GM12865 (cell line): ENCODE measurements at regions not wholly inside any gene's neighbourhood (a gene's known extent, or its start where the extent isn't known, plus 50 kb on each side); places are given as distances from the start of the nearest gene placed in this dataset.

Experiments used
- DNase-seq: peaks from one replicate; pipeline ENCODE4 v3.0.0; 2010; ENCODE audit warnings: low read depth
- H3K4me3 ChIP-seq: 2 replicates; pipeline ENCODE4 v1.5.1; 2011; ENCODE audit warnings: mild to moderate bottlenecking, low read depth, low read length, control low read depth
- TF ChIP-seq, protein P1 (sequence below): IDR thresholded peaks from 2 replicates; pipeline ENCODE4 v1.5.1; 2011; ENCODE audit warnings: low read length, control low read depth, low read depth, inconsistent platforms; ENCODE audit not compliant: insufficient read depth; ENCODE audit errors: missing control alignments

GRCh38 chr16:52077607-52078006 is 469.3 kb downstream of the TOX3 start:
- DNase-seq, result no peak
- TF ChIP-seq, protein P1, sequence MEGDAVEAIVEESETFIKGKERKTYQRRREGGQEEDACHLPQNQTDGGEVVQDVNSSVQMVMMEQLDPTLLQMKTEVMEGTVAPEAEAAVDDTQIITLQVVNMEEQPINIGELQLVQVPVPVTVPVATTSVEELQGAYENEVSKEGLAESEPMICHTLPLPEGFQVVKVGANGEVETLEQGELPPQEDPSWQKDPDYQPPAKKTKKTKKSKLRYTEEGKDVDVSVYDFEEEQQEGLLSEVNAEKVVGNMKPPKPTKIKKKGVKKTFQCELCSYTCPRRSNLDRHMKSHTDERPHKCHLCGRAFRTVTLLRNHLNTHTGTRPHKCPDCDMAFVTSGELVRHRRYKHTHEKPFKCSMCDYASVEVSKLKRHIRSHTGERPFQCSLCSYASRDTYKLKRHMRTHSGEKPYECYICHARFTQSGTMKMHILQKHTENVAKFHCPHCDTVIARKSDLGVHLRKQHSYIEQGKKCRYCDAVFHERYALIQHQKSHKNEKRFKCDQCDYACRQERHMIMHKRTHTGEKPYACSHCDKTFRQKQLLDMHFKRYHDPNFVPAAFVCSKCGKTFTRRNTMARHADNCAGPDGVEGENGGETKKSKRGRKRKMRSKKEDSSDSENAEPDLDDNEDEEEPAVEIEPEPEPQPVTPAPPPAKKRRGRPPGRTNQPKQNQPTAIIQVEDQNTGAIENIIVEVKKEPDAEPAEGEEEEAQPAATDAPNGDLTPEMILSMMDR, result no peak
- H3K4me3 ChIP-seq, result no peak overlapping the region

GRCh38 chr16:52076801-52077201 is 470.1 kb downstream of the TOX3 start:
- no peak for DNase-seq
- TF ChIP-seq, protein P1, result no peak

DNA sequence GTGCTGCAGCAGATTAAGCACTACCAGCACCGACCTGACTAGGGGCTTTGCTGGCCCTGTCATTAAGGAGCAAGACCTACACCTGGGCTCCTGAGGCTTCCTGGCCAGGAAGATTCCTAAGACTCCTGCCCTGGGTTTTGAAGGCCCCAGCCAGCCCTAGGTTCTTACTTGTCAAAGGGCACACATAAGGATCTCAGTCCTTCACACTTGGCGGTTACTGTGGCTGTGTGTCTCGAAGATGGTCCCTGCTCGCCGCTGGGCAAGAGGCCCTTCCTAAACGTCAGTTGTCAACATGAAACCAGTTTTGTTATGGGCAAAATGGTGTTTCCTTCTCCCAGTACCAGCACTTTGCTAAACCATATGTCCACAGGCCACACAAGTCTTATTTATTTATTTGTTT is 470.6 kb downstream of the TOX3 start:
- no peak overlapping the region for H3K4me3 ChIP-seq
- TF ChIP-seq, protein P1, result no peak
- DNase-seq, result no peak

More at GRCh38 chr16:52076801-52077201, 470.1 kb downstream of the TOX3 start:
- H3K4me3 ChIP-seq, result no peak overlapping the region

DNA sequence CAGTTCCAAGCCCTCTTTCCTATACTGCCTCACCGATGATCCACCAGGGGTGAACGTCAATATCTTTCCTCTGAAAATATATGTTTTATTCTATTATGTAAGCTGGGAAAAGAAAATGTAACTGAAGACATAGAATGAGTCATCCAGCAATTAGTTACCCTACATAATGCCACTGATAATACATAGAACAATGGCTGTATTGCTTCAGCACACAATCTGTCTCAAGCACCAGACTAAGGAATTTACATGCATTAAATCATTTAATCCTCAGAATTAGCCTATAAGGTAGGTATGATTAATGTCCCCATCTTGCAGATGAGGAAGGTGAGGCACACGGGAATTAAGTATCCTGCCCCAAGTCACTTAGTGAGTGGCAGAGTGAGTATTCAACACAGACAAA is 472.8 kb downstream of the TOX3 start:
- no peak for DNase-seq
- H3K4me3 ChIP-seq, result no peak overlapping the region
- TF ChIP-seq, protein P1, result no peak

- no peak overlapping the region for H3K4me3 ChIP-seq
- no peak for DNase-seq
- TF ChIP-seq, protein P1, result no peak
Observed at GRCh38 chr16:52073024-52073423, 473.9 kb downstream of the TOX3 start.

DNA sequence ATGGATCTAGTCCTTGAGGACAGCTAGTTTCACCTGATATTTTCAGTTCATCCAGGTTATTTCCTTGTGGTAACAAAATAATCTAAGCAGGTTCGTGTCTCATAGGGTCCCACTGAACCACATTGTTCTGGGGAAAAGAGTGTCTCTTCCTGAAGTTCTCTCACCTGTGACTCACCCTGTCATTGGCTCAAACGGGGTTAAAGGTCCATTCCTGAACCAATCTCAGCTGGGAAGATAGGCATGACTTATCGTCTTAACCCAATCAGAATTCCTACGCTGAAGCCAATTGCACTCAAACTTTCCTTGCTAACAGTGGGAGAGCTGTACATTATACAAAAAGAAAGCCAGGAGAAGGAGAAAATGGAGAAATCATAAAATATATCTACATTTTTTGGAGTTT is 475.8 kb downstream of the TOX3 start:
- TF ChIP-seq, protein P1, result no peak
- DNase-seq, result no peak
- no peak overlapping the region for H3K4me3 ChIP-seq

- DNase-seq, result no peak
- H3K4me3 ChIP-seq, result no peak overlapping the region
- TF ChIP-seq, protein P1, result no peak
Observed at GRCh38 chr16:52070341-52071057, 476.4 kb downstream of the TOX3 start.
